Calu3 (cell line): ENCODE measurements at regions not wholly inside any gene's neighbourhood (a gene's known extent, or its start where the extent isn't known, plus 50 kb on each side); places are given as distances from the start of the nearest gene placed in this dataset.

Experiments
- BruUV-seq: library from RNA; stranded (reverse); fragments of 400-500 nt; replicated peaks from 2 replicates; lab custom pipeline; 2021; lab: Mats Ljungman, UMichigan
- CTCF ChIA-PET: fragments of 300-600 bp; sonication (Branson Sonifier 250); formaldehyde crosslinking; loops from one replicate; lab custom pipeline; 2022; ENCODE audit warnings: antibody characterized with exemption; lab: Charles Lee
- DNase-seq: peaks from one replicate; pipeline ENCODE4 v3.0.0; 2022
- H3K27ac Mint-ChIP-seq: one replicate; pipeline ENCODE4 v1.8.0; 2022; ENCODE audit warnings: mixed read lengths; ENCODE audit not compliant: unreplicated experiment
- H3K27me3 Mint-ChIP-seq: one replicate; pipeline ENCODE4 v1.8.0; 2022; ENCODE audit warnings: mixed read lengths; ENCODE audit not compliant: unreplicated experiment
- H3K36me3 Mint-ChIP-seq: one replicate; pipeline ENCODE4 v1.8.0; 2022; ENCODE audit warnings: mild to moderate bottlenecking, moderate library complexity, mixed read lengths; ENCODE audit not compliant: insufficient read depth, unreplicated experiment
- H3K4me1 Mint-ChIP-seq: one replicate; pipeline ENCODE4 v1.8.0; 2022; ENCODE audit warnings: mild to moderate bottlenecking, low read depth, mixed read lengths; ENCODE audit not compliant: unreplicated experiment
- H3K4me3 Mint-ChIP-seq: one replicate; pipeline ENCODE4 v1.8.0; 2022; ENCODE audit warnings: mild to moderate bottlenecking, low read depth, moderate library complexity, mixed read lengths; ENCODE audit not compliant: unreplicated experiment
- H3K9me3 Mint-ChIP-seq: one replicate; pipeline ENCODE4 v1.8.0; 2022; ENCODE audit warnings: low read depth, mixed read lengths; ENCODE audit not compliant: unreplicated experiment
- intact Hi-C: fragments of 100-400 bp; cut with micrococcal nuclease; formaldehyde crosslinking; loops from one replicate; pipeline ENCODE4 v1.10.0; 2022; ENCODE audit not compliant: unreplicated experiment
- TF ChIP-seq, protein P1 (sequence below): fragments of 200-600 bp; IDR thresholded peaks from one replicate; pipeline ENCODE4 v1.8.0; 2022; ENCODE audit warnings: antibody characterized with exemption; ENCODE audit not compliant: unreplicated experiment

DNA sequence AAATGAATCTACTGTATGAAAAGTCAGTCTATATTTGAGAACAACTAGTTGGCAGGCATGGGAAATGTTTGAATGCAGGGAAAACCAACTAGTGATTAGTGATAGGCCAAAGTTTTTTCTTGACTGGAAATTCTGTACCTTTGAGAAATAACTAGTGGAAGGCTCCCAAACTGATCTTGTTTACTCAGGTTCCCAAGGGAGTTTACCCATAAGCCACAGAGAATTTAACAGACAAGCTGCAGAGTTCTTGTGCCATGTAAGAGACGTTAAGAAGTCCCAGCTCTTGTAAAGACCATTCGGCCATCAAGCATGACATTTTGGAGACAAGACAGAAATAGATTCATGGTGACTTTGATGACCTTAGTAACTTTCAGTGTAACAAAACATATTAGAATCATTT is 1882.8 kb upstream of the SEL1L start:
- H3K4me3 Mint-ChIP-seq, result no peak overlapping the region
- no peaks in the 10 kb centered on the region for H3K4me1 Mint-ChIP-seq
- no peak overlapping the region for H3K27ac Mint-ChIP-seq
- no peak for DNase-seq
- no peaks in the 10 kb centered on the region for H3K27me3 Mint-ChIP-seq
- H3K9me3 Mint-ChIP-seq, result peaks cover 6% of the 10 kb centered on the region
- BruUV-seq, result no TSS peak
- TF ChIP-seq, protein P1, sequence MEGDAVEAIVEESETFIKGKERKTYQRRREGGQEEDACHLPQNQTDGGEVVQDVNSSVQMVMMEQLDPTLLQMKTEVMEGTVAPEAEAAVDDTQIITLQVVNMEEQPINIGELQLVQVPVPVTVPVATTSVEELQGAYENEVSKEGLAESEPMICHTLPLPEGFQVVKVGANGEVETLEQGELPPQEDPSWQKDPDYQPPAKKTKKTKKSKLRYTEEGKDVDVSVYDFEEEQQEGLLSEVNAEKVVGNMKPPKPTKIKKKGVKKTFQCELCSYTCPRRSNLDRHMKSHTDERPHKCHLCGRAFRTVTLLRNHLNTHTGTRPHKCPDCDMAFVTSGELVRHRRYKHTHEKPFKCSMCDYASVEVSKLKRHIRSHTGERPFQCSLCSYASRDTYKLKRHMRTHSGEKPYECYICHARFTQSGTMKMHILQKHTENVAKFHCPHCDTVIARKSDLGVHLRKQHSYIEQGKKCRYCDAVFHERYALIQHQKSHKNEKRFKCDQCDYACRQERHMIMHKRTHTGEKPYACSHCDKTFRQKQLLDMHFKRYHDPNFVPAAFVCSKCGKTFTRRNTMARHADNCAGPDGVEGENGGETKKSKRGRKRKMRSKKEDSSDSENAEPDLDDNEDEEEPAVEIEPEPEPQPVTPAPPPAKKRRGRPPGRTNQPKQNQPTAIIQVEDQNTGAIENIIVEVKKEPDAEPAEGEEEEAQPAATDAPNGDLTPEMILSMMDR, result no peak
- no peaks in the 10 kb centered on the region for H3K36me3 Mint-ChIP-seq
- CTCF ChIA-PET, result no interaction called here
- intact Hi-C loops, result no loop called here

DNA sequence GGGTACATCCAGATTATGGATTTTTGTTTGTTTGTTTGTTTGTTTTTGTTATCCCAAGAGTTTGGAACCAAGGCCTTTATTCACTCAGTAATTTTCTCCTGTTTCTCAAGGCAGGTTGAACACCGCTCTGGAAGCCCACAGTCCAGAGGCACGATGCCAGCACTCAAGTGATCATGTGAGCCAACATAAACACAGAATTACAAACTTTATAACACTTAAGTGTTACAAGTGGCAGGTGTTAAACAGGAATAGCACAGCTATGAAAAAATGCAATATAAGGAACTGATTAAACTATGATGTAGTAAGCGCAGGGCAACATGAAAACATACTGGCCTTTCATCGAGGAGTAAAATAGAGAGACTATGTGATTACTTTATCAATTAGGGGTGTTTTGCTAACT is 1885.8 kb upstream of the SEL1L start:
- intact Hi-C loops, result no loop called here
- no peaks in the 10 kb centered on the region for H3K4me1 Mint-ChIP-seq
- peaks cover 4% of the 10 kb centered on the region for H3K9me3 Mint-ChIP-seq
- no TSS peak for BruUV-seq
- H3K27me3 Mint-ChIP-seq, result no peaks in the 10 kb centered on the region
- CTCF ChIA-PET, result no interaction called here
- TF ChIP-seq, protein P1, result no peak
- H3K4me3 Mint-ChIP-seq, result no peak overlapping the region
- DNase-seq, result no peak
- no peaks in the 10 kb centered on the region for H3K36me3 Mint-ChIP-seq
- no peak overlapping the region for H3K27ac Mint-ChIP-seq

DNA sequence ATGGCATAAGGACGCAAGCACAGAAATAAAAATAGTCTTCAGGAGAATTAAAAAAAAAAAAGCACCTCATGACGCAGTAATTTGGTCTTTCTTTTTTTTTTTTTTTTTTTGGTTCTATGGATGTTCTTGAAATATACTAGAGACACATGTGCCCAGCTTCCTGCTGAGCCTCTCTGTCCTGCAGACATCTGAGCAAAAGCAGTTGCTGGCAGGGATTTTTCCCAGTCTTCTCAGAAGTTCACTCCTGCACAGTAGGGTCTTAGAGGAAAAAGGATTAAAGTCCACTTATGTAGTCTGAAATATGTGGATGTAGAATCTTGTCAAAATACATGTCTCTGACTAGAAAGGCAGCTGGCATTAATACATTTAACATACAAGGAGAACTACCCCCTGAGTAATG is 1888.1 kb upstream of the SEL1L start:
- Mint-ChIP-seq H3K36me3 (no peaks in the 10 kb centered on the region), H3K4me1 (no peaks in the 10 kb centered on the region), H3K4me3 (no peak overlapping the region), H3K27ac (no peak overlapping the region), H3K27me3 (no peaks in the 10 kb centered on the region), H3K9me3 (peaks cover 4% of the 10 kb centered on the region)
- DNase-seq, result no peak
- BruUV-seq, result no TSS peak
- CTCF ChIA-PET, result no interaction called here
- TF ChIP-seq, protein P1, result no peak
- intact Hi-C loops, result no loop called here

DNA sequence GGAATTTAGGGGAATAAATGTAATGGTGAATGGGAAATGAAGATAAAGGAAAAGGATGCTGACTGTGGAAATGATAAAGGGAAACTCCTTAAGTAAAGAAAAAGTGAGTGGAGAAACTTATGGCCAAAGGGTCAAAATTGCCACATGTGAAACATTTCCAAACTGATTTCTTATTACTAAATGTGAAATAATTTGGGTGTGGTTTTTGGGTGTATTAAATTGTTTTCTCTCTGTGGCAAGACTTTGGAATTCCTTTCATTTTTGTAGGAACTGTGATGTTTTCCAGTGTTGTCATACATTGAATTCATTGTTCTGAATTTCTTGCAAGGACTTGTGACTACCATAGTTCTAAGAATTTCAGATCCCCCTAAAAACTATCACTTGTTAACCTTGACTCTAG is 1891.5 kb upstream of the SEL1L start:
- TF ChIP-seq, protein P1, result no peak
- no TSS peak for BruUV-seq
- intact Hi-C loops, result no loop called here
- Mint-ChIP-seq H3K36me3 (no peaks in the 10 kb centered on the region), H3K27ac (no peak overlapping the region), H3K9me3 (peaks cover 4% of the 10 kb centered on the region), H3K4me3 (no peak overlapping the region), H3K27me3 (no peaks in the 10 kb centered on the region), H3K4me1 (no peaks in the 10 kb centered on the region)
- CTCF ChIA-PET, result no interaction called here
- DNase-seq, result no peak
